ENCODE measurements at regions not wholly inside any gene's neighbourhood (a gene's known extent, or its start where the extent isn't known, plus 50 kb on each side); places are given as distances from the start of the nearest gene placed in this dataset.

- H3K4me3 ChIP-seq = no peak overlapping the region
- DNase-seq (ENCODE audit: low spot score) = no peak
- no peaks in the 10 kb centered on the region for H3K9me2 ChIP-seq (replicated peaks; ENCODE audit: insufficient read depth)
- no peak overlapping the region for H2AFZ ChIP-seq
- H3K9me3 ChIP-seq (ENCODE audit: low read depth) = no peaks in the 10 kb centered on the region
- H3K79me2 ChIP-seq = no peaks in the 10 kb centered on the region
- 82% methylated on average over 6 of the region's 6 CpGs for WGBS (ENCODE audit: low lambda C conversion rate, missing lambda C conversion rate)
- H3K4me1 ChIP-seq (ENCODE audit: insufficient read depth) = no peaks in the 10 kb centered on the region
- H3K27me3 ChIP-seq = no peaks in the 10 kb centered on the region
- H3K27ac ChIP-seq = no peak overlapping the region
- H3K4me2 ChIP-seq = no peak overlapping the region
- no peaks in the 10 kb centered on the region for H3K36me3 ChIP-seq (replicated peaks; ENCODE audit: insufficient read depth, low read depth)
- H4K20me1 ChIP-seq (ENCODE audit: insufficient read depth, poor library complexity, severe bottlenecking) = no peaks in the 10 kb centered on the region
- no peak for TF ChIP-seq EZH2phosphoT487 (IDR thresholded peaks at IDR 0.05; ENCODE audit: low read depth, severe bottlenecking, unreplicated experiment)
- no peak for TF ChIP-seq CTCF (IDR thresholded peaks at IDR 0.05; ENCODE audit: poor library complexity)
- no peak for TF ChIP-seq EZH2 (IDR thresholded peaks at IDR 0.05; ENCODE audit: borderline replicate concordance)
These were observed 882.5 kb downstream of the SLC4A3 start for GRCh38 chr2:220509966-220510365.

GRCh38 chr2:220510668-220511067, 883.2 kb downstream of the SLC4A3 start:
- Histone ChIP-seq H2AFZ (no peak overlapping the region), H3K79me2 (no peaks in the 10 kb centered on the region), H4K20me1 (ENCODE audit: insufficient read depth, poor library complexity, severe bottlenecking) (no peaks in the 10 kb centered on the region), H3K27me3 (no peaks in the 10 kb centered on the region), H3K9me3 (ENCODE audit: low read depth) (no peaks in the 10 kb centered on the region), H3K36me3 (replicated peaks; ENCODE audit: insufficient read depth, low read depth) (no peaks in the 10 kb centered on the region), H3K4me2 (no peak overlapping the region), H3K4me1 (ENCODE audit: insufficient read depth) (no peaks in the 10 kb centered on the region), H3K4me3 (no peak overlapping the region), H3K9me2 (replicated peaks; ENCODE audit: insufficient read depth) (no peaks in the 10 kb centered on the region), H3K27ac (no peak overlapping the region)
- TF ChIP-seq CTCF (IDR thresholded peaks at IDR 0.05; ENCODE audit: poor library complexity) (no peak), EZH2 (IDR thresholded peaks at IDR 0.05; ENCODE audit: borderline replicate concordance) (no peak), EZH2phosphoT487 (IDR thresholded peaks at IDR 0.05; ENCODE audit: low read depth, severe bottlenecking, unreplicated experiment) (no peak)
- 89% methylated on average over 3 of the region's 3 CpGs for WGBS (ENCODE audit: low lambda C conversion rate, missing lambda C conversion rate)
- no peak for DNase-seq (ENCODE audit: low spot score)

GRCh38 chr2:220512419-220512818, 885.0 kb downstream of the SLC4A3 start:
- Histone ChIP-seq H3K4me1 (ENCODE audit: insufficient read depth) (no peaks in the 10 kb centered on the region), H4K20me1 (ENCODE audit: insufficient read depth, poor library complexity, severe bottlenecking) (no peaks in the 10 kb centered on the region), H3K27me3 (no peaks in the 10 kb centered on the region), H3K9me3 (ENCODE audit: low read depth) (no peaks in the 10 kb centered on the region), H3K4me3 (no peak overlapping the region), H3K79me2 (no peaks in the 10 kb centered on the region), H2AFZ (no peak overlapping the region), H3K4me2 (no peak overlapping the region), H3K9me2 (replicated peaks; ENCODE audit: insufficient read depth) (no peaks in the 10 kb centered on the region), H3K36me3 (replicated peaks; ENCODE audit: insufficient read depth, low read depth) (no peaks in the 10 kb centered on the region), H3K27ac (no peak overlapping the region)
- no peak for TF ChIP-seq EZH2 (IDR thresholded peaks at IDR 0.05; ENCODE audit: borderline replicate concordance)
- no peak for TF ChIP-seq CTCF (IDR thresholded peaks at IDR 0.05; ENCODE audit: poor library complexity)
- no peak for TF ChIP-seq EZH2phosphoT487 (IDR thresholded peaks at IDR 0.05; ENCODE audit: low read depth, severe bottlenecking, unreplicated experiment)
- WGBS (ENCODE audit: low lambda C conversion rate, missing lambda C conversion rate) = 53% methylated on average over 2 of the region's 2 CpGs
- no peak for DNase-seq (ENCODE audit: low spot score)

All from hepatocyte (in vitro differentiated cells).